GF-D8 (cell line): ENCODE measurements at regions not wholly inside any gene's neighbourhood (a gene's known extent, or its start where the extent isn't known, plus 50 kb on each side); places are given as distances from the start of the nearest gene placed in this dataset.

ENCODE experiments used
- DNase-seq: peaks from one replicate; lab custom pipeline; 2025; lab: John Stamatoyannopoulos, UW

DNA sequence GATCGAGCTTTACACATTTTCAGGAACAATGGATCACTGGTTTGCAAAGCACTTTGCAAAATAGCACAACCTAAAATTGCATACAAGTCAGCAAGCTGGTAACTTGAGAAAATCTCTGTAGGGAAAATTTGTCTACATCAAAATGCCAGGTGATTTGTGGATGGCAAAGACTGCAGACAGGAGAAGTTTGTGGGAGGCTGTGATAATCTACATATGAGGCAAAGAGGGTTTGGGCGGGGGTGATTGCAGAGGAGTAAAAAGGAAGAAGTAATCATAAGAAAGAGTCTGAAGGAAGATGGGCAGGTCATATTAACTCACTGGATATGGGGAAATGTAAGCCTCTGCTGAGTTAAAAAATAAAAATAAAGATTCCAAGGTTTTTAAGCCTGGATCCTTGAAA is 166.3 kb upstream of the STXBP5 start:
- no peak for DNase-seq

GRCh38 chr6:147040121-147040910 is 163.9 kb upstream of the STXBP5 start:
- no peak for DNase-seq

GRCh38 chr6:147042679-147043078 is 161.5 kb upstream of the STXBP5 start:
- DNase-seq, result no peak

- DNase-seq, result no peak
Measured at GRCh38 chr6:147043994-147044477, 160.2 kb upstream of the STXBP5 start.

DNA sequence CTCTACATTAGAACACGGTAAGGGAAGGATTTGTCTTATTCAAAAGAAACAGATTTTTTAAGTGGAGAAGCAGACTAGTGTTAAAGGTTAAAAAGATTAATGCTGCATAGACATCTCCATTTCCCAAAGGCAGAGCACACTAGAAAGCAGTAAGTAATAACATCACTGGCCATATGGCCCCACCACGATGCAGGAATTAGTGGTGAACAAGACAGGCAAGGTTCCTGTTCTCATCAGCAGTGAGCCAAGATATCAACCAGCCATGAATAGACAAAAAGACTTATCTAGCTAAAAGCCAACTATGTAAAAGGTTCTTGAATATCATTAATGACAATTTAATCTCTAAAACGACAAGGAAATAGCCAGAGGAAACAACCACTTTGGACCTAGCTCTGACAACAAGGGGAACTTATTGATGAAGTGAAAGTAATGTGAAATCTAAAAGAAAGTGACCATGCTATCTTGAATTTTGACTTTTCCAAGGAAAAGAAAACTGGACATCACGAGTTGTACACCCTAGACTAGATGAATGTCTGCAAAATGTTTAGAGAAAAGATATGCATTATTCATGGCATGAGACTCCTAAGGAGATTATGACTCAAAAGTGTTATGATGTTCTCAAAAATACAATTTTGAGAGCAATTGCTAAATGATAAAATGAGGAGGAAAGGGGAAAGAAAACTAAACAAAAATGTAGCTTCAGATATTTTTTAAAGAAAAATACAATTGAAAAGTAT is 157.9 kb upstream of the STXBP5 start:
- no peak for DNase-seq

DNA sequence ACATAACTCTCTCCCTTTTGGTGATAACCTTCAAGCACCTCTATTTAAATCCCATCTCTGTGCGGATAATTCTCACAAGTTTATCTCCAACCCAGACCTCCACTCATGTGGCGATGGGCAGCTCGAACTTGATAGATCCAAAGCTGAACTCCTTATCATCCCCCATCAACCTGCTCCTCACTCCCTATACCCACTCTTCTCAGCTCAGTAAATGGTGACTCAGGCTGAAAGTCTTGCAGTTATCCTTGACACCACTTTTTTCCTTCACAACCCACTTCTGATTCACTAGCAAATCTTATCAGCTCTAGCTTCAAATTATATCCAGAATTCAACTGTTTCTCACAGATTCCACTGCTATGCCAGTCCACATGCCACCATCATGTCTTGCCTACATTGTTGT is 155.3 kb upstream of the STXBP5 start:
- DNase-seq, result no peak

DNA sequence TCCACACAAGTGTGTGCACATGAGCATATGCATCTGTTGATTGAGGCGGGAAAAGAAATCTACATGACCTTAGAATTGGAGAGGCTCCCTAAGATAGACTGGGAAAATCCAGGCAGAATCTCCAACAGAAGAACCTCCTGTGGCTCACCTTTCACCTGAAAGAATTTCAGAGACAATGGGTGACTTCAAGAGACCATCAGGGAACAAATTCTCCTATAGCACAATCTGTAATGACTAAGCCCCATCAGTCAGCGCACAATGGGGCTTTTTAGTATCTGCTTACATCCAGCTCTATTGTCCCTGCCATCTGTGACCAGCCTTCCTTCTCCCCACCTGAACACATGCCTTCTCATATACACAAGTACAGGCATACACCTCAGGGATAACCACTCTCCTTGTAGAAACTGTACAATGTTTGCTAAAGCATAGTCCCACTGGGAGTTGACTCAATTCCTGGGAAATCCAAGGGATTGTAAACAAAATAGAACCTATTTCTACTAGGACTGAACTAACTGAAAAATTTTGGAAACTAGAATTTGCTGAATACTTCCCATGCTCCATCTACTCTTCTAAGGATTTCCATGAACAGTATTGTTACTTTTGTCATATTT is 150.8 kb upstream of the STXBP5 start:
- DNase-seq, result no peak

GRCh38 chr6:147054158-147054557 is 150.1 kb upstream of the STXBP5 start:
- no peak for DNase-seq

DNA sequence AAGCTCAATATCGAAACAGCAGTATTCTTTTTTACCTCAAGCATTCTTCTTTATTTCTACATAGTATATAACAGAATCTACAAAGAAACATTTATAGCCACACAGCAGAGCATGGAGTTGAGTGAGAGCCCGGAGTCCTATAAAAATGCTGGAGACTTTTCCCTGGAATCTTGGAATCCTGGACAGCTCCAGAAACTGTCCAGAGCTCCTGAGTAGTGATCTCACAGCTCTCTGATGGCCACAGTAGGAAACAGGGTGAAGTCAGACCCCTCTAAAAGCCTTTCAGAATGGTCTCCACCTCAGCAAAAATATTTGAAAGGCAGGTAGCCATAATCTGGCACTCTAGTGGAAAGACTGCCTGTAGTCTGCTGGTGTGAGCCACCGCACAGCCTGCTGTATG is 149.3 kb upstream of the STXBP5 start:
- DNase-seq, result no peak

DNA sequence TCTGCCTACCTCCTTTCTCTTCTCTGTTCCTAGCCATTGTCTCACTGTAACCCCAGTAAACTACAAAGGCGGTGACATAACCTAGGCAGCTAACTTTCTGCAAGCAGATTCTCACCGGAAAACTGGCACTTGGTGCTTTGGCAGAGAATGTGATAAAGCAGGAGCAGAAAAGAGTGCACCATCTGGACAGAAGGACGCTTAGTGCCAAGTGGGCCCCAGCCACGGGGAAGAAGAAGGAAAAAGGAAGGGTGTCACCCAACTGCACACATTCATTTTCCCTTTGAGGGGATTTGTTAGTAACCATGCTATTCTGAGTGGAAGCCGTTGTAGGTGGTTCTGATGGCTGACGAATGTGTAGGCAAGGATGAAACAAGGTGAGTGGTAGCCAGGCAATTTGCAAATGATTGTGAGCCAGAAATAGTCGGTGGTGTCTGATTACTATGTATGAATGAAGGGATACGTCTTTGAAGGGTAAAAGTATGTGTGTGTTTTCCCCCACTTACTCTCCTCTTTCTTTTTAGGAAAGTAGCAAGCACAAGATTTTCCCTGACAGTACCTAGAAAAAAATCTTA is 148.3 kb upstream of the STXBP5 start:
- DNase-seq, result no peak

GRCh38 chr6:147057188-147057587 is 147.0 kb upstream of the STXBP5 start:
- DNase-seq, result peak; percentile 23

- no peak for DNase-seq
Measured at GRCh38 chr6:147057705-147058342, 146.4 kb upstream of the STXBP5 start.

- DNase-seq, result no peak
Measured at GRCh38 chr6:147058786-147059385, 145.3 kb upstream of the STXBP5 start.

GRCh38 chr6:147060636-147061035 is 143.6 kb upstream of the STXBP5 start:
- DNase-seq, result no peak

DNA sequence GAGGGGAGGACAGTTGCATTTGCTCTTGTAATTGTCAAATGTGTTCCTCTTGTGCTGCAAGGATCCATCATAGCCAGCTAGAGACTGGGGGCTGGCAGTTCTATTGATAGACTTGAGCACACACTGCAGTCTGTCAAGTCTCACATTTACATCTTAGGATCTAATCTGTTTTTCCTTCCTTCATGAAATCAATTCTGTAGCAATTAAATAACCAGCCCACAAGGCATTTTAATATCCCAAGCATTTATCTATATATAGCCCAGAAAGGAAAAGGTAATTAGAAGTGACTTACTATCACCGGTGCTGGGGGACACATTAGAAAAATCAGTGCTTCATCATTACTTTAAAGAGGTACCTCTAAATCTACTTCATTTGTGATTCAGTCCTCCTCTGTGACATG is 143.0 kb upstream of the STXBP5 start:
- no peak for DNase-seq

DNA sequence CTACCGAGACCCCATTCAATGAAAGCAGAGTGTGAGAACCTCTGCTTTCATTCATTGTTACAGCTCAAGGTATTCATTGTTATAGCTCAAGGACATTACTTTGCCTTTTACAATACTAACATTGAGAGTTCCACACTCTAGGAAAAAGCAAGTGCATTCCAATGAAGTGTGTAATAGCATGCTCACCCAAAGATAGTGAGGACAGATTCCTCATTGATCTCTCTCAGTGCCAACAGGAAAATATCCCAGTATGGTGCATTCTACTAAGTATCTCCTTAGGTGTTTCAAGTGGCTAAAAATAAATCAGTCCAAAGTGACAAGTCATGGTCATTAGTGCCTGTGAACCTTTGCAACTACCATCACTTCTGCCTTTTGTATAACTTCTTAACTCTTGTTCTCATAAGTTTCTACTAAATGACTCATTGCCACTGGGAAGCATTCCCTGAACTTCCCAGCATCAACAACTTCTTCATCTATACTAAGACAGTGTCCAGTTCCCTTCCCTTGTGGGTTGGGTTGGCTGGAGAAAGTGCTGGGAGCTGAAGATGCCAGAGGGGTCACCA is 140.7 kb upstream of the STXBP5 start:
- DNase-seq, result no peak

GRCh38 chr6:147065786-147066185 is 138.4 kb upstream of the STXBP5 start:
- DNase-seq, result no peak

DNA sequence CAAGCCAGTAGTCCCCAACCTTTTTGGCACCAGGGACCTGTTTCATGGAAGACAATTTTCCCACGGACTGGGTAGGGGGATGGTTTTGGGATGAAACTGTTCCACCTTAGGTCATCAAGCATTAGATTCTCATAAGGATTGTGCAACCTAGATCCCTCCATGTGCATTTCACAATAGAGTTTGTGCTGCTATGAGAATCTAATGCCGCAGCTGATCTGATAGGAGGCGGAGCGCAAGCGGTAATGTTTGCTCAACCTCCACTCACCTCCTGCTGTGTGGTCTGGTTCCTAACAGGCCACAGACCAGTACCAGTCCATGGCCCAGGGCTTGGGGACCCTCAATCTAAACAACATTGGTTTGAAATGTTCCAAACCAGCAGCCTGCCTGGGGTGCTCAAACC is 137.0 kb upstream of the STXBP5 start:
- DNase-seq, result no peak

DNA sequence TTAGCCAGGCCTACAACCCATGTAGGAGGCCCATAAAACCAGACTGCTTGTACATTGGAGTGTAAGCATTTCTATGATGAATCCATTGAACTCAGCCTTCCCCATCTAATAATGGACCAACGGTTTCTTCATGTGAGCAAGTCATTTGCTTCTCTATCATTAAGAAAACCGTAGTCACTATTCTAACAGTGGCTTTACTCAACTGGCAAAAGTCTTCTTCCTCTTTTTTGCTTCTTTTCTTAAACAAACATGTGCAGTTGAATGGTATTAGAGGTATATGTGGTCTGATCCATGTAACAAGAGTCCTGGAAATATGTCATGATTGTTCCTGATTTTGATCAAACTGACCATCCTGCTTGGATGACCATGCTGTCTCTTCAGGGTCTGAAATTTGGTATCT is 132.4 kb upstream of the STXBP5 start:
- peak; percentile 19 for DNase-seq

DNA sequence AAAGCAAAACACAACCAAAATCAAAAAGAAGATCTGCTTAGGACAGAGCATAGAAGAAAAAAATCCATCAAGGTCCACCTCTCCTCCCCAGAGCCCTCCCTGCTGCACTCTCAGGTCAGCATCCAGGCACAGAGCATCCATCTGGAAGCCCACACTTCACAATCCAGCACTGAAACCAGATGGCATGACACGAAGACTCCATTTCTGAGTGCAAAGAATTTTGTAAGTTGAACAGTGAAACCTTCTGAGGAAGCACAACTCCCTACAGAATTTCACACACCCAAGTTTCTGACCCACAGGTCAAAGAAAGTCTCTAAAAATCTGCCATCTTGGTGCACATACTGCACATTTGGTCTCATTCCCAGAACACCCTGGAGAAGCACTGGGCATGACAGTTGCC is 128.8 kb upstream of the STXBP5 start:
- no peak for DNase-seq

- no peak for DNase-seq
Measured at GRCh38 chr6:147077251-147077650, 127.0 kb upstream of the STXBP5 start.
